Lower lobe of right lung (tissue), 2 donors: ENCODE measurements at regions not wholly inside any gene's neighbourhood (a gene's known extent, or its start where the extent isn't known, plus 50 kb on each side); places are given as distances from the start of the nearest gene placed in this dataset.

Experiments used
- ATAC-seq, 2 donors: fragments of 200-7000 bp; cut with Tn5 transposase; one replicate each; pipeline ENCODE4 v1.9.1; 2020 to 2022; ENCODE audit warnings: mild to moderate bottlenecking in 2 of 2, moderate library complexity in 2 of 2
- DNase-seq: peaks from one replicate; pipeline ENCODE4 v3.0.0-alpha.2; 2020
- H3K27ac ChIP-seq: fragments of 200-600 bp; one replicate; pipeline ENCODE4 v1.8.0; 2022
- H3K27me3 ChIP-seq: fragments of 200-600 bp; one replicate; pipeline ENCODE4 v1.8.0; 2022; ENCODE audit warnings: low read depth
- H3K36me3 ChIP-seq: fragments of 200-600 bp; one replicate; pipeline ENCODE4 v1.8.0; 2022; ENCODE audit warnings: mild to moderate bottlenecking
- H3K4me1 ChIP-seq: fragments of 200-600 bp; one replicate; pipeline ENCODE4 v1.8.0; 2022
- H3K4me3 ChIP-seq: fragments of 200-600 bp; one replicate; pipeline ENCODE4 v1.8.0; 2022; ENCODE audit warnings: mild to moderate bottlenecking
- H3K9me3 ChIP-seq: fragments of 200-600 bp; one replicate; pipeline ENCODE4 v1.8.0; 2022
- CTCF ChIP-seq: fragments of 200-600 bp; IDR thresholded peaks from one replicate; pipeline ENCODE4 v1.8.0; 2022; ENCODE audit warnings: antibody characterized with exemption, mild to moderate bottlenecking
- intact Hi-C: fragments of 100-400 bp; cut with DNase I; formaldehyde crosslinking; loops from one replicate; pipeline ENCODE4 v1.11.0; 2022
- donor health status: DM: no; HTN: yes; CAD: no; lungs with severe emphysema.

GRCh38 chr1:29991025-29991424 lies 732.4 kb downstream of the MATN1 start:
- peak; percentile 64 to 66 for ATAC-seq
- H3K36me3 ChIP-seq: no peaks in the 10 kb centered on the region
- no peak for TF ChIP-seq CTCF
- H3K4me1 ChIP-seq: no peaks in the 10 kb centered on the region
- peaks cover 15% of the 10 kb centered on the region for H3K9me3 ChIP-seq
- peaks cover 9% of the 10 kb centered on the region for H3K27me3 ChIP-seq
- intact Hi-C loops: no loop called here
- DNase-seq: no peak
- H3K27ac ChIP-seq: no peak overlapping the region
- no peak overlapping the region for H3K4me3 ChIP-seq

GRCh38 chr1:29990304-29990703 lies 733.1 kb downstream of the MATN1 start:
- Histone ChIP-seq H3K9me3 (peaks cover 15% of the 10 kb centered on the region), H3K27me3 (peaks cover 9% of the 10 kb centered on the region), H3K36me3 (no peaks in the 10 kb centered on the region), H3K4me3 (no peak overlapping the region), H3K4me1 (no peaks in the 10 kb centered on the region), H3K27ac (no peak overlapping the region)
- no peak for TF ChIP-seq CTCF
- no peak for ATAC-seq
- no peak for DNase-seq
- intact Hi-C loops: no loop called here

- Histone ChIP-seq H3K4me1 (peaks cover 7% of the 10 kb centered on the region), H3K27me3 (peaks cover 10% of the 10 kb centered on the region), H3K36me3 (no peaks in the 10 kb centered on the region), H3K9me3 (no peaks in the 10 kb centered on the region), H3K27ac (no peak overlapping the region), H3K4me3 (no peak overlapping the region)
- intact Hi-C loops: no loop called here
- peak; percentile 35 to 69 for ATAC-seq
- DNase-seq: no peak
- no peak for TF ChIP-seq CTCF
Observed at GRCh38 chr1:29986986-29987385, 736.4 kb downstream of the MATN1 start.

- DNase-seq (no peak), ATAC-seq (no peak)
- Histone ChIP-seq H3K4me1 (peaks cover 7% of the 10 kb centered on the region), H3K9me3 (no peaks in the 10 kb centered on the region), H3K27me3 (peaks cover 6% of the 10 kb centered on the region), H3K27ac (no peak overlapping the region), H3K4me3 (no peak overlapping the region), H3K36me3 (no peaks in the 10 kb centered on the region)
- intact Hi-C loops: no loop called here
- TF ChIP-seq CTCF: no peak
Observed at GRCh38 chr1:29985606-29985945, 737.8 kb downstream of the MATN1 start.

- H3K27me3 ChIP-seq: peaks cover 6% of the 10 kb centered on the region
- peak overlapping the region; percentile 21 for H3K27ac ChIP-seq
- ATAC-seq: peak; percentile 84 to 89
- H3K36me3 ChIP-seq: no peaks in the 10 kb centered on the region
- no peak overlapping the region for H3K4me3 ChIP-seq
- intact Hi-C loops: no loop called here
- H3K9me3 ChIP-seq: no peaks in the 10 kb centered on the region
- TF ChIP-seq CTCF: no peak
- peaks cover 7% of the 10 kb centered on the region for H3K4me1 ChIP-seq
- DNase-seq: no peak
Observed at GRCh38 chr1:29984862-29985605, 738.4 kb downstream of the MATN1 start.
